K562 (cell line): ENCODE measurements at regions not wholly inside any gene's neighbourhood (a gene's known extent, or its start where the extent isn't known, plus 50 kb on each side); places are given as distances from the start of the nearest gene placed in this dataset.

Source experiments
- ATAC-seq: fragments of 200-7000 bp; cut with Tn5 transposase; 3 replicates; pipeline ENCODE4 v1.9.1; 2020; ENCODE audit warnings: moderate library complexity
- BruUV-seq: library from RNA; stranded (reverse); fragments of 400-500 nt; replicated peaks from 2 replicates; lab custom pipeline; 2021; lab: Mats Ljungman, UMichigan
- CTCF ChIA-PET: fragments of 300-600 bp; formaldehyde crosslinking; extraction: SDS; loops from one replicate; lab custom pipeline; 2021; ENCODE audit warnings: low intra/inter-chr PET ratio; lab: Yijun Ruan, JAX
- POLR2A ChIA-PET: fragments of 300-600, 350-650 bp; sonication (Branson Sonifier 250); formaldehyde crosslinking; extraction: SDS; loops from one replicate; lab custom pipeline; 2021; ENCODE audit warnings: antibody characterized with exemption, inconsistent platforms; lab: Yijun Ruan, JAX
- DNase-seq, 4 experiments: peaks; one replicate each; pipeline versions ENCODE4 v3.0.0 to v3.0.0-alpha.2; 2011 to 2018; ENCODE audit warnings: low spot score in 3 of 4, mixed read lengths in 3 of 4; ENCODE audit errors: extremely low read depth in 1 of 4
- FAIRE-seq: peaks from 2 replicates; lab custom pipeline; 2011; peaks lifted over from hg19 to GRCh38; lab: Jason Lieb, UNC
- H2AFZ ChIP-seq: 2 replicates; pipeline ENCODE4 v1.6.0; 2011; ENCODE audit warnings: low read depth, low read length, control low read depth, inconsistent platforms
- H3K27ac ChIP-seq: fragments of 200-600 bp; 3 replicates; pipeline ENCODE4 v1.8.0; 2011; ENCODE audit warnings: low read depth, mild to moderate bottlenecking, control low read depth, inconsistent platforms, low read length, moderate library complexity, mixed read lengths; ENCODE audit errors: extremely low read depth
- H3K27me3 ChIP-seq, 2 experiments: fragments of 300-600 bp in 1 of 2; 2 replicates in 1 of 2; 3 replicates in 1 of 2; pipeline versions ENCODE4 v1.6.0 to v1.8.0; 2011; ENCODE audit warnings: inconsistent platforms in 2 of 2, low read length in 2 of 2, mild to moderate bottlenecking in 1 of 2, mixed read lengths in 1 of 2, moderate library complexity in 1 of 2; ENCODE audit not compliant: control insufficient read depth in 2 of 2, insufficient read depth in 2 of 2
- H3K36me3 ChIP-seq: fragments of 300-600 bp; 3 replicates; pipeline ENCODE4 v1.8.0; 2011; ENCODE audit warnings: mild to moderate bottlenecking, low read length, inconsistent platforms; ENCODE audit not compliant: control insufficient read depth, insufficient read depth
- H3K4me1 ChIP-seq, 2 experiments: fragments of 200-600 bp in 1 of 2; replicated peaks in 1 of 2; 2 replicates in 1 of 2; 3 replicates in 1 of 2; pipeline versions ENCODE4 v1.5.1 to v1.8.0; 2011; ENCODE audit warnings: inconsistent platforms in 2 of 2, low read length in 2 of 2, mild to moderate bottlenecking in 1 of 2, mixed read lengths in 1 of 2, moderate library complexity in 1 of 2; ENCODE audit not compliant: control insufficient read depth in 2 of 2, insufficient read depth in 2 of 2
- H3K4me2 ChIP-seq: 2 replicates; pipeline ENCODE4 v1.6.1; 2011; ENCODE audit warnings: low read length, control low read depth, inconsistent platforms, mixed read lengths; ENCODE audit not compliant: insufficient read depth
- H3K4me3 ChIP-seq: fragments of 200-600 bp; sonication (generic), shearing (Covaris generic); 2 replicates; pipeline ENCODE4 v1.5.1; 2016; ENCODE audit warnings: control low read depth, inconsistent platforms
- H3K79me2 ChIP-seq: fragments of 200-600 bp; 3 replicates; pipeline ENCODE4 v1.8.0; 2011; ENCODE audit warnings: low read length, inconsistent platforms; ENCODE audit not compliant: control insufficient read depth, insufficient read depth
- H3K9ac ChIP-seq, 2 experiments: 2 replicates each; pipeline versions ENCODE4 v1.6.0 to v1.6.1; 2011; ENCODE audit warnings: low read depth in 2 of 2, low read length in 2 of 2, control low read depth in 1 of 2, inconsistent platforms in 1 of 2, mild to moderate bottlenecking in 1 of 2, mixed read lengths in 1 of 2; ENCODE audit not compliant: insufficient read depth in 1 of 2
- H3K9me1 ChIP-seq: one replicate; pipeline ENCODE4 v1.6.0; 2011; ENCODE audit warnings: inconsistent platforms, mild to moderate bottlenecking, low read length, moderate library complexity; ENCODE audit not compliant: control insufficient read depth, insufficient read depth
- H3K9me3 ChIP-seq: replicated peaks from 2 replicates; pipeline ENCODE4 v1.5.1; 2011; ENCODE audit warnings: low read depth, low read length, inconsistent platforms; ENCODE audit not compliant: control insufficient read depth, insufficient read depth
- H4K20me1 ChIP-seq: replicated peaks from 2 replicates; pipeline ENCODE4 v1.6.1; 2011; ENCODE audit warnings: low read length, inconsistent platforms, mixed read lengths; ENCODE audit not compliant: control insufficient read depth, insufficient read depth
- CGGBP1 ChIP-seq: fragments of 250-450 bp; sonication (Bioruptor Pico); IDR thresholded peaks from 2 replicates; pipeline ENCODE4 v1.9.0; 2021; ENCODE audit warnings: mild to moderate bottlenecking
- E2F4 ChIP-seq: sonication (generic); formaldehyde crosslinking; IDR thresholded peaks from 2 replicates; pipeline ENCODE4 v1.8.0; 2022; ENCODE audit warnings: mild to moderate bottlenecking, low read depth, missing genetic modification reagents
- FOXP1 ChIP-seq: sonication (generic); formaldehyde crosslinking; IDR thresholded peaks from 2 replicates; pipeline ENCODE4 v1.8.0; 2022; ENCODE audit warnings: mild to moderate bottlenecking, missing genetic modification reagents
- HDAC8 ChIP-seq: fragments of 450-650 bp; IDR thresholded peaks from 2 replicates; pipeline ENCODE4 v1.6.1; 2016; ENCODE audit warnings: mild to moderate bottlenecking, missing genetic modification characterization, moderate library complexity, missing compliant biosample characterization
- ILF3 ChIP-seq: fragments of 450-650 bp; IDR thresholded peaks from 2 replicates; pipeline ENCODE4 v1.6.1; 2018; ENCODE audit warnings: antibody characterized with exemption, mild to moderate bottlenecking, moderate library complexity, borderline replicate concordance
- PHB ChIP-seq: fragments of 250-450 bp; sonication (Bioruptor Pico); IDR thresholded peaks from 2 replicates; pipeline ENCODE4 v1.5.0; 2021
- POLR2AphosphoS5 ChIP-seq: IDR thresholded peaks from 2 replicates; pipeline ENCODE4 v1.6.1; 2011; ENCODE audit warnings: mild to moderate bottlenecking, low read depth, low read length, moderate library complexity; ENCODE audit not compliant: control insufficient read depth, insufficient read depth
- POU5F1 ChIP-seq: fragments of 150-350 bp; IDR thresholded peaks from 2 replicates; pipeline ENCODE4 v1.6.1; 2014; ENCODE audit warnings: borderline replicate concordance, low read length, low read depth, mild to moderate bottlenecking; ENCODE audit not compliant: partially characterized antibody
- SUPT5H ChIP-seq: fragments of 450-650 bp; IDR thresholded peaks from 2 replicates; pipeline ENCODE4 v1.6.1; 2016
- TBP ChIP-seq: optimal IDR thresholded peaks from 2 replicates; pipeline ENCODE3; 2011; ENCODE audit warnings: low read depth, low read length, improper control_type of control experiment
- U2AF2 ChIP-seq: fragments of 200-400 bp; formaldehyde crosslinking; optimal IDR thresholded peaks from 2 replicates; pipeline ENCODE3; 2017; ENCODE audit warnings: low read depth, mild to moderate bottlenecking, low read length
- ZBTB33 ChIP-seq: sonication (generic); formaldehyde crosslinking; IDR thresholded peaks from 2 replicates; pipeline ENCODE4 v1.8.1; 2023; ENCODE audit warnings: mild to moderate bottlenecking, missing genetic modification reagents
- ZNF175 ChIP-seq: fragments of 200-800 bp; sonication (Bioruptor generic); IDR thresholded peaks from 2 replicates; pipeline ENCODE4 v1.6.1; 2016; ENCODE audit warnings: low read depth, mild to moderate bottlenecking, missing genetic modification characterization, missing compliant biosample characterization
- ZNF239 ChIP-seq: fragments of 250-450 bp; sonication (Bioruptor Pico); IDR thresholded peaks from 2 replicates; pipeline ENCODE4 v1.4.0; 2020; ENCODE audit warnings: mild to moderate bottlenecking
- ZZZ3 ChIP-seq: fragments of 450-650 bp; IDR thresholded peaks from 2 replicates; pipeline ENCODE4 v1.6.1; 2016; ENCODE audit warnings: antibody characterized with exemption, mild to moderate bottlenecking, moderate library complexity
- WGBS: fragments of 100-300 bp; shearing (Covaris generic); methylation state at CpG from one replicate; pipeline ENCODE4 v1.1.6; 2016; ENCODE audit warnings: low coverage, mixed read lengths; ENCODE audit not compliant: insufficient coverage; ENCODE audit errors: missing lambda C conversion rate; 5-methylcytosine and 5-hydroxymethylcytosine counted together
- in situ Hi-C: fragments of 300-500 bp; cut with MboI; formaldehyde crosslinking; loops from 4 replicates; pipeline ENCODE4 v1.15.0; 2018; ENCODE audit warnings: inconsistent platforms, mixed read lengths
- intact Hi-C: fragments of 100-400 bp; cut with micrococcal nuclease; formaldehyde crosslinking; loops from 2 replicates; pipeline ENCODE4 v1.14.2; 2022
- TF ChIP-seq, protein P1 (sequence below): fragments of 450-650 bp; IDR thresholded peaks from 2 replicates; pipeline ENCODE4 v1.6.1; 2016; ENCODE audit warnings: mild to moderate bottlenecking
- TF ChIP-seq, protein P2 (sequence below): fragments of 250-450 bp; sonication (Bioruptor Pico); IDR thresholded peaks from 2 replicates; pipeline ENCODE4 v1.5.0; 2021

- Histone ChIP-seq H3K4me3 (no peak overlapping the region), H3K79me2 (no peaks in the 10 kb centered on the region), H4K20me1 (no peaks in the 10 kb centered on the region), H3K27me3 (peaks cover 21 to 38% of the 10 kb centered on the region in 2 experiments; a peak in 3 of 5 replicates), H3K9me3 (no peaks in the 10 kb centered on the region), H3K9ac (no peak overlapping the region), H3K27ac (no peak overlapping the region), H3K4me2 (no peak overlapping the region), H3K4me1 (no peaks in the 10 kb centered on the region), H3K9me1 (no peaks in the 10 kb centered on the region), H3K36me3 (no peaks in the 10 kb centered on the region), H2AFZ (no peak overlapping the region)
- WGBS, result 3% methylated on average over 21 of the region's 25 CpGs
- POLR2A ChIA-PET, result interaction anchor here (1.0 kb wide), 1 partner anchor 9 kb away, joined by 3 read pairs; no protein-coding TSS in a partner anchor
- intact Hi-C loops, result no loop called here
- BruUV-seq, result no TSS peak
- ATAC-seq, result no peak
- CTCF ChIA-PET, result interaction anchor here (1.1 kb wide), 1 partner anchor 27 kb away, joined by 3 read pairs; no protein-coding TSS in a partner anchor
- DNase-seq, result no peak
- in situ Hi-C loops, result no loop called here
- FAIRE-seq, result no peak
- no peak for TF ChIP-seq E2F4 (CRISPR knock-in tag)
- TF ChIP-seq ZNF239 (CRISPR knock-in tag), result no peak
- TF ChIP-seq SUPT5H, result no peak
- TF ChIP-seq ILF3, result no peak
- no peak for TF ChIP-seq HDAC8
- TF ChIP-seq U2AF2, result no peak
- no peak for TF ChIP-seq POU5F1
- no peak for TF ChIP-seq ZNF175 (CRISPR knock-in tag)
- TF ChIP-seq PHB, result no peak
- no peak for TF ChIP-seq ZBTB33 (CRISPR knock-in tag)
- TF ChIP-seq, protein P1, sequence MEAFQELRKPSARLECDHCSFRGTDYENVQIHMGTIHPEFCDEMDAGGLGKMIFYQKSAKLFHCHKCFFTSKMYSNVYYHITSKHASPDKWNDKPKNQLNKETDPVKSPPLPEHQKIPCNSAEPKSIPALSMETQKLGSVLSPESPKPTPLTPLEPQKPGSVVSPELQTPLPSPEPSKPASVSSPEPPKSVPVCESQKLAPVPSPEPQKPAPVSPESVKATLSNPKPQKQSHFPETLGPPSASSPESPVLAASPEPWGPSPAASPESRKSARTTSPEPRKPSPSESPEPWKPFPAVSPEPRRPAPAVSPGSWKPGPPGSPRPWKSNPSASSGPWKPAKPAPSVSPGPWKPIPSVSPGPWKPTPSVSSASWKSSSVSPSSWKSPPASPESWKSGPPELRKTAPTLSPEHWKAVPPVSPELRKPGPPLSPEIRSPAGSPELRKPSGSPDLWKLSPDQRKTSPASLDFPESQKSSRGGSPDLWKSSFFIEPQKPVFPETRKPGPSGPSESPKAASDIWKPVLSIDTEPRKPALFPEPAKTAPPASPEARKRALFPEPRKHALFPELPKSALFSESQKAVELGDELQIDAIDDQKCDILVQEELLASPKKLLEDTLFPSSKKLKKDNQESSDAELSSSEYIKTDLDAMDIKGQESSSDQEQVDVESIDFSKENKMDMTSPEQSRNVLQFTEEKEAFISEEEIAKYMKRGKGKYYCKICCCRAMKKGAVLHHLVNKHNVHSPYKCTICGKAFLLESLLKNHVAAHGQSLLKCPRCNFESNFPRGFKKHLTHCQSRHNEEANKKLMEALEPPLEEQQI, result no peak
- no peak for TF ChIP-seq CGGBP1
- TF ChIP-seq, protein P2, sequence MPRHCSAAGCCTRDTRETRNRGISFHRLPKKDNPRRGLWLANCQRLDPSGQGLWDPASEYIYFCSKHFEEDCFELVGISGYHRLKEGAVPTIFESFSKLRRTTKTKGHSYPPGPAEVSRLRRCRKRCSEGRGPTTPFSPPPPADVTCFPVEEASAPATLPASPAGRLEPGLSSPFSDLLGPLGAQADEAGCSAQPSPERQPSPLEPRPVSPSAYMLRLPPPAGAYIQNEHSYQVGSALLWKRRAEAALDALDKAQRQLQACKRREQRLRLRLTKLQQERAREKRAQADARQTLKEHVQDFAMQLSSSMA (CRISPR knock-in tag), result no peak
- no peak for TF ChIP-seq TBP
- no peak for TF ChIP-seq ZZZ3
- TF ChIP-seq POLR2AphosphoS5, result no peak
- no peak for TF ChIP-seq FOXP1 (CRISPR knock-in tag)
Observed at GRCh38 chr19:41515015-41515652, 60.8 kb upstream of the CEACAM21 start.
